ENCODE measurements at regions not wholly inside any gene's neighbourhood (a gene's known extent, or its start where the extent isn't known, plus 50 kb on each side); places are given as distances from the start of the nearest gene placed in this dataset.

DNA sequence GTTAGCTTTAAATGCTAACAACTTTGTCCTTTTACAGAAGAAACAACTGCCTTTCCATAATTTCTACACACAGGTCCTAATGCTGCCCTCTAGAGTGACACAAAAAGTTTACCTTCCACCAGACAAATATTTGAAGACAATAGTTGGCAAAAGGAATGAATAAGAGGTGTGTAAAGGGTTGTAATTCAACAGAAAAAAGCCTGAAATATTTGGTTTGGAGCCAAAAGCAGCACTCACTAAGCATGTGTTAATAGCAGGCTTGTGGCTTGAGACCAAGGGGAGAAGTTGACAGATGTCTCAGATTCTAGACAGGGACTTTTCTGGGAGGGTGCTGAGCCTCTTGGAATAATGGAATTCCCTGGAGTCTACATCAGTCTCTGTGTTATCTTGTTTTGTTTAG, 156.2 kb upstream of the GALNT17 start:
- DNase-seq (ENCODE audit: low read depth) = no peak

DNA sequence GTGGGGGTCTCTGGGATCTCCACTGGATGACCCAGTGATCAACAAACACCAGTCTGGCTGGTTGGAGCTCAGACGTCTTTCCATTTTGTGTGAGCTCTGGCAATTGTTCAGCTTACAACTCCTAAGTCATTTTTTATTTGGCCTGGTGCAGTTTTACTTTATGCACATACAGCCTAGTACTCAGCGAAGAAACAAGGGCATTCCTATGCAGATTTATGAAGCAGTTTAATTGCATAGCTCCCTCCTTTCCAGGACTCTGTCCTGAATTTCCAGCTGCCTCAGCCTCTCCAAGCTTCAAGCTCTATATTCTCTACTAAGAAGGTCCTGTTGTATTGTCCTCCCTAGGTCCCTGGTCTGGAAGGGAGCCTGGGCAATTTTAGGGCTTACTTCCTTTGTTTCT, 145.6 kb upstream of the GALNT17 start:
- DNase-seq (ENCODE audit: low read depth) = no peak

DNA sequence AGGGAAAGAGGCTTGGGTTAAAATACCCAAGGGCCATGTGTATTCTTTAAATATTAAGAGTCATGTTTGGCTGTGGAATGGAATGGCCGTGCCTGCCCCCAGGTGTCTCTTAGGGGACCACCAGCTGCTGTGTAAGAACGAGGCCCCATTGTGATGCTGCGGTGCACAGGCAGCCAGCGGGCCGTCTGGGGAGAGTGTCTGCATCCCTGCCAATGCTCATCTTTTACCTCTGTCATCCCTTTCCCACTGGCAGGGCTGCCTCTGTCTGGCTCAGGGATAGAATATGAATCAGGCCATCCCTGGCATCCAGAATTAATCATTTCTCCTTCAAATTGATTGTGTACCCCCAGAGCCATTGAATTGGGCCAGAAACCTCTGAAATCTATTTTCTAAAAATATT, 137.8 kb upstream of the GALNT17 start:
- no peak for DNase-seq (ENCODE audit: low read depth)

DNA sequence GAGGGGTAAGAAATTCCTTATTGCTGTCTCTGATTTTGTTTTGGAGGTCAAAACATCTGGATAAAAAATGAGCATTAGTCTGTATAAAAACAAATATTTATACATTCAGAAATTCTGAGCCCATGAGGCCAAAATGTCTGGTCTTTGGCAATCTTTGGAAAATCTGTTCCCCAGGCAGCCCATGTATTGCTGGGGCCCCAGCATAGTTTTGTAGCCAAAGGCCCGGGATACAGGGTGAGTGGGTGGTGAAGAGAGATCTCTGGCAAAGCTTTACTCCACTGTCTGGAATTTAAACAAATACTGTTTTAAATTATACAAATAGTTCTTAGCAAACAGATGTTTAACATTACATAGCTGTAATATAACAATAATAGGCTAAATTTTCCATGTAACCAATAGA, 134.7 kb upstream of the GALNT17 start:
- no peak for DNase-seq (ENCODE audit: low read depth)

GRCh38 chr7:71005109-71005508, 126.8 kb upstream of the GALNT17 start:
- DNase-seq (ENCODE audit: low read depth) = no peak

- DNase-seq (ENCODE audit: low read depth) = no peak
These were observed 122.3 kb upstream of the GALNT17 start for GRCh38 chr7:71009636-71010035.

DNA sequence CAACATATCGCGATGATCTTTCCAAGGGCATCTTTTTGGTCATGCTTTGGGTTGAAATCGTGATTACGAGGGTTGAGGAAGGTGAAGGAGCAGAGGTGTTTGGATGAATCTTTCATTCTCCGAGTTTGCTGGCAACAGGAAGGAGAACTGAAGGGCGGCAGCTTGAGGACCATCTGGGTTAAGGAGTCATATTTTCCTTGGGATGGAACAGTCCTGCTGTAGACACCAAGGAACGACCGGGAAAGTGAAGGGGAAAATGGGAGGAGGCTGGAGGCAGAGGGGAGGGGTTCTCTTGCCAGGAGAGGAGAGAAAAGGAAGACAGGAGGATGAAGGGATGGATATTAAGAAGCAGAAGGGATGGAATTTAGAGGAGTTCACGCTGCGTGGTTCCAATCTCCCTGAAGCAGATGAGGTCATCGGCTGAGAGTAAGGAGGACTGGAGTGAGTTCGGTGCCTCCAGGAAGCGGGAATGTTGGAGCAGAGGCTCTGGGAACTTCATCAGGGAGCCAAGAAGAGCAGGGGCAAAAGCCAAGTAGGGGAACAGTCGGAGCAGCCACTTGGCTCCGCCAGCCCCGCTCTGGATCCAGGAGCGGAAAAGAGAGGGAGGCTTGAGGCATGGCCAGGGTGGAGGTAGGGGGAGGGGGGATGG, 116.6 kb upstream of the GALNT17 start:
- no peak for DNase-seq (ENCODE audit: low read depth)

DNA sequence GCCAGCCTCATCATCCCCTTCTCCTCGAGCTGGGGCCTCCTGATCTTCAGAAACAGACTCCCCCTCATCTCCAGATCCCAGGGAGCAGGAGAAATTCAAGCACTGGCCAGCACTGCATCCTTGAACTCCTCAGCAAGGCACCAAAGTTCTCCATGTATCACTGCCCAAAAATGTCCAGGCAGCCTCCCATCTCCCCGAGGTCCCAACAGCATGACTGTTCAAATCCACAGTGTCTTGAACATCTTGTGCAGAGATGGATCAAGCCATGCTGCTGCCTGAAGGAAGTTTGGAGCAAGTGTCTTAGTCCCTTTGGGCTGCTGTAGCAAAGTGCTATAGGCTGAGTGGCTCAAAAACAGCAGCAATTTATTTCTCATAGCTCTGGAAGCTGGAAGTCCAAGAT, 115.5 kb upstream of the GALNT17 start:
- no peak for DNase-seq (ENCODE audit: low read depth)

- no peak for DNase-seq (ENCODE audit: low read depth)
These were observed 114.3 kb upstream of the GALNT17 start for GRCh38 chr7:71017602-71018001.

GRCh38 chr7:71019706-71020105, 112.2 kb upstream of the GALNT17 start:
- DNase-seq (ENCODE audit: low read depth) = no peak

GRCh38 chr7:71021131-71021530, 110.8 kb upstream of the GALNT17 start:
- DNase-seq (ENCODE audit: low read depth) = no peak

GRCh38 chr7:71026680-71027079, 105.3 kb upstream of the GALNT17 start:
- DNase-seq (ENCODE audit: low read depth) = no peak

GRCh38 chr7:71034243-71034642, 97.7 kb upstream of the GALNT17 start:
- no peak for DNase-seq (ENCODE audit: low read depth)

GRCh38 chr7:71042591-71042990, 89.4 kb upstream of the GALNT17 start:
- DNase-seq (ENCODE audit: low read depth) = no peak

DNA sequence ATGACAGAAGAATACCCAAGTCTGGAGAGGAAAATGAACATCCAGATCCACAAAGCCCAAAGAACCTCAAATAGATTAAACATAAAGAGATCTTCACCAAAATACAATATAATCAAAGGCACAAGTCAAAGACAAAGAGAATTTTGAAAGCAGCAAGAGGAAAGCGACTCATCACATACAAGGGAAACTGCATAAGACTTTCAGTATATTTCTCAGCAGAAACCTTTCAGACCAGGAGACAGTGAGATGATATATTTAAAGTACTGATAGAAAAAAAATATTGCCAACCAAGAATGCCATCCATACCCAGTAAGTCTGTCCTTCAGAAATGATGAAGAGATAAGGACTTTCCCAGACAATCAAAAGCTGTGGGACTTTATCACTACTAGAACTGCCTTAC, 81.5 kb upstream of the GALNT17 start:
- no peak for DNase-seq (ENCODE audit: low read depth)

GRCh38 chr7:71055504-71055903, 76.4 kb upstream of the GALNT17 start:
- no peak for DNase-seq (ENCODE audit: low read depth)

DNA sequence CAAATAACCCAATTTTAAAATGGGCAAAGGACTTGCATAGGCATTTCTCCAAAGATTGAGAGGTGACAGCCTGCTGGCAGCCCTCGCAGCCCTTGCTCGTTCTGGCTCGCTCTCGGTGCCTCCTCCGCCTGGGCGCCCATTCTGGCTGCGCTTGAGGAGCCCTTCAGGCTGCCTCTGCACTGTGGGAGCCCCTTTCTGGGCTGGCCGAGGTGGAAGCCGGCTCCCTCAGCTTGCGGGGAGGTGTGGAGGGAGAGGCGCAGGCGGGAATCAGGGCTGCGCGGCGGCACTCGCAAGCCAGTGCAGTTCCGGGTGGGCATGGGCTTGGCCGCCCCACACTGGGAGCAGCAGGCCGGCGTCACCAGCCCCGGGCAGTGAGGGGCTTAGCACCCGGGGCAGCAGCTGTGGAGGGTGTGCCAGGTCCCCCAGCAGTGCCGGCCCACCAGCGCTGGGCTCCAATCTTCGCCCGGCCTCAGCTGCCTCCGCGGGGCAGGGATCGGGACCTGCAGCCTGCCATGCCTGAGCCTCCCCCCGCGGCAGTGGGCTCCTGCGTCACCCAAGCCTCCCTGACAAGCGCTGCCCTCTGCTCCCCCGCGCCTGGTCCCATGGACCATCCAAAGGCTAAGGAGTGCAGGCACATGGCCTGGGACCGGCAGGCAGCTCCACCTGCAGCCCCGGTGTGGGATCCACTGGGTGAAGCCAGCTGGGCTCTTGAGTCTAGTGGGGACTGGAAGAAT, 54.0 kb upstream of the GALNT17 start:
- DNase-seq (ENCODE audit: low read depth) = no peak
